GM23338 (cell line): ENCODE measurements at regions not wholly inside any gene's neighbourhood (a gene's known extent, or its start where the extent isn't known, plus 50 kb on each side); places are given as distances from the start of the nearest gene placed in this dataset.

Experiments
- ATAC-seq: fragments of 200-7000 bp; cut with Tn5 transposase; 3 replicates; pipeline ENCODE4 v1.9.1; 2020
- DNase-seq: peaks from one replicate; pipeline ENCODE4 v3.0.0-alpha.2; 2015; ENCODE audit warnings: low spot score
- H2AFZ ChIP-seq: fragments of 200-600 bp; sonication (generic); 2 replicates; pipeline ENCODE4 v1.8.0; 2016; ENCODE audit warnings: antibody characterized with exemption, mild to moderate bottlenecking, moderate library complexity
- H3F3A ChIP-seq: fragments of 200-600 bp; sonication (generic); replicated peaks from 2 replicates; pipeline ENCODE4 v1.8.0; 2017; ENCODE audit warnings: antibody characterized with exemption, mixed run types, low read depth
- H3K27ac ChIP-seq: fragments of 200-600 bp; sonication (generic); 2 replicates; pipeline ENCODE4 v1.6.1; 2016; ENCODE audit warnings: low read depth
- H3K27me3 ChIP-seq: fragments of 200-600 bp; sonication (generic); 2 replicates; pipeline ENCODE4 v1.8.0; 2016; ENCODE audit warnings: mild to moderate bottlenecking, mixed run types, moderate library complexity; ENCODE audit not compliant: insufficient read depth
- H3K36me3 ChIP-seq: fragments of 200-600 bp; sonication (generic); 2 replicates; pipeline ENCODE4 v1.8.0; 2016; ENCODE audit warnings: mild to moderate bottlenecking; ENCODE audit not compliant: insufficient read depth
- H3K4me1 ChIP-seq: fragments of 200-600 bp; sonication (generic); 2 replicates; pipeline ENCODE4 v1.8.0; 2016; ENCODE audit warnings: mild to moderate bottlenecking, moderate library complexity; ENCODE audit not compliant: insufficient read depth
- H3K4me2 ChIP-seq: fragments of 200-600 bp; sonication (generic); 2 replicates; pipeline ENCODE4 v1.7.1; 2017; ENCODE audit warnings: mixed run types
- H3K4me3 ChIP-seq: fragments of 200-600 bp; sonication (generic); 2 replicates; pipeline ENCODE4 v1.6.1; 2016; ENCODE audit warnings: mixed run types
- H3K79me2 ChIP-seq: fragments of 200-600 bp; sonication (generic); replicated peaks from 2 replicates; pipeline ENCODE4 v1.8.0; 2017; ENCODE audit warnings: mild to moderate bottlenecking; ENCODE audit not compliant: insufficient read depth
- H3K9me2 ChIP-seq: fragments of 200-600 bp; sonication (generic); 2 replicates; pipeline ENCODE4 v1.8.0; 2017; ENCODE audit not compliant: insufficient read depth
- H4K20me1 ChIP-seq: fragments of 200-600 bp; sonication (generic); replicated peaks from 2 replicates; pipeline ENCODE4 v1.8.0; 2017; ENCODE audit warnings: mild to moderate bottlenecking; ENCODE audit not compliant: insufficient read depth
- H3K27ac Mint-ChIP-seq: 2 replicates; pipeline ENCODE4 v1.8.0; 2020; ENCODE audit warnings: inconsistent platforms, mild to moderate bottlenecking, moderate library complexity, mixed read lengths
- H3K27me3 Mint-ChIP-seq: 3 replicates; pipeline ENCODE4 v1.8.0; 2022; ENCODE audit warnings: low read depth, mild to moderate bottlenecking, moderate library complexity, mixed read lengths, inconsistent platforms; ENCODE audit not compliant: insufficient read depth, poor library complexity
- H3K36me3 Mint-ChIP-seq: 3 replicates; pipeline ENCODE4 v1.8.0; 2021; ENCODE audit warnings: low read depth, mild to moderate bottlenecking, inconsistent platforms, moderate library complexity, mixed read lengths
- H3K4me1 Mint-ChIP-seq: 3 replicates; pipeline ENCODE4 v1.8.0; 2020; ENCODE audit warnings: mild to moderate bottlenecking, inconsistent platforms, mixed read lengths
- H3K4me3 Mint-ChIP-seq: 3 replicates; pipeline ENCODE4 v1.8.0; 2021; ENCODE audit warnings: moderate library complexity, mild to moderate bottlenecking, inconsistent platforms, mixed read lengths
- H3K9me3 Mint-ChIP-seq: 3 replicates; pipeline ENCODE4 v1.8.0; 2020; ENCODE audit warnings: moderate library complexity, mild to moderate bottlenecking, inconsistent platforms, mixed read lengths
- CREB1 ChIP-seq: fragments of 250-450 bp; sonication (Bioruptor Pico); IDR thresholded peaks from 2 replicates; pipeline ENCODE4 v1.5.0; 2020; ENCODE audit warnings: low read depth, mild to moderate bottlenecking, moderate library complexity
- CTCF ChIP-seq, 2 experiments: fragments of 200-600 bp in 1 of 2; sonication (generic) in 1 of 2; conservative IDR thresholded peaks; 2 replicates each; pipeline versions ENCODE4 v1.5.1 to v1.6.1; 2016 to 2017; ENCODE audit warnings: antibody characterized with exemption in 2 of 2, low read depth in 2 of 2, mild to moderate bottlenecking in 2 of 2, moderate library complexity in 1 of 2
- EZH2 ChIP-seq: fragments of 200-600 bp; sonication (generic); IDR thresholded peaks from one replicate; pipeline ENCODE4 v1.8.0; 2017; ENCODE audit warnings: antibody characterized with exemption, mild to moderate bottlenecking, low read depth; ENCODE audit not compliant: unreplicated experiment
- EZH2phosphoT487 ChIP-seq: fragments of 200-600 bp; sonication (generic); IDR thresholded peaks from one replicate; pipeline ENCODE4 v1.8.1; 2018; ENCODE audit warnings: antibody characterized with exemption; ENCODE audit not compliant: unreplicated experiment
- JUNB ChIP-seq: IDR thresholded peaks from one replicate; pipeline ENCODE4 v1.6.1; 2016; ENCODE audit warnings: antibody characterized with exemption; ENCODE audit not compliant: unreplicated experiment
- NANOG ChIP-seq: IDR thresholded peaks from 2 replicates; pipeline ENCODE4 v1.6.1; 2016; ENCODE audit warnings: antibody characterized with exemption, borderline replicate concordance
- STAT1 ChIP-seq: IDR thresholded peaks from one replicate; pipeline ENCODE4 v1.6.1; 2016; ENCODE audit warnings: antibody characterized with exemption; ENCODE audit not compliant: unreplicated experiment
- ZNF114 ChIP-seq: fragments of 250-450 bp; sonication (Bioruptor Pico); IDR thresholded peaks from 2 replicates; pipeline ENCODE4 v1.5.0; 2020; ENCODE audit warnings: mild to moderate bottlenecking, moderate library complexity
- ZNF331 ChIP-seq: fragments of 250-450 bp; sonication (Bioruptor Pico); IDR thresholded peaks from 2 replicates; pipeline ENCODE4 v1.5.0; 2020; ENCODE audit warnings: low read depth, mild to moderate bottlenecking, moderate library complexity
- TF ChIP-seq, protein P1 (sequence below): IDR thresholded peaks from 2 replicates; pipeline ENCODE4 v1.6.1; 2016; ENCODE audit warnings: antibody characterized with exemption
- TF ChIP-seq, protein P2 (sequence below): IDR thresholded peaks from one replicate; pipeline ENCODE4 v1.6.1; 2018; ENCODE audit warnings: antibody characterized with exemption; ENCODE audit not compliant: unreplicated experiment
- TF ChIP-seq, protein P3 (sequence below): fragments of 250-450 bp; sonication (Bioruptor Pico); IDR thresholded peaks from 2 replicates; pipeline ENCODE4 v1.5.0; 2020; ENCODE audit warnings: mild to moderate bottlenecking, moderate library complexity

DNA sequence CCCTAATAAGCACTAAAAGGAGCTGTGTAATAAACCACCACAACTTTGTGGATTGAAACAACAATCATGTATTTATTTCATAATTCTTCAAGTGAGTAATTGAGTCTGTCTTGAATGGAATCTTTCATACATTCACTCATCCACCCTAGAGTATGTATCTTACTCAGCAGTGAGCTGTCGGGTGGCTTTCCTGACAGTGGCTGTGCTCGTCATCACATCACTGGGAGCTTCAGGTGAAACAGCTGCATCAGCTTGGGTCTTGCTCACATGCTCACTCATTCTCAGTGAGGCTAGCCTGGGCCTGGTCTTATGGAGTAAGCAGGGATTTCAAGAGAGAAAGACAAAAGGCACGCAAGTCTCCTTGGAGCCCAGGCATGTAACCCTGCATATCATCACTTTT lies 271.4 kb downstream of the POM121L12 start (continued):
- TF ChIP-seq, protein P1, sequence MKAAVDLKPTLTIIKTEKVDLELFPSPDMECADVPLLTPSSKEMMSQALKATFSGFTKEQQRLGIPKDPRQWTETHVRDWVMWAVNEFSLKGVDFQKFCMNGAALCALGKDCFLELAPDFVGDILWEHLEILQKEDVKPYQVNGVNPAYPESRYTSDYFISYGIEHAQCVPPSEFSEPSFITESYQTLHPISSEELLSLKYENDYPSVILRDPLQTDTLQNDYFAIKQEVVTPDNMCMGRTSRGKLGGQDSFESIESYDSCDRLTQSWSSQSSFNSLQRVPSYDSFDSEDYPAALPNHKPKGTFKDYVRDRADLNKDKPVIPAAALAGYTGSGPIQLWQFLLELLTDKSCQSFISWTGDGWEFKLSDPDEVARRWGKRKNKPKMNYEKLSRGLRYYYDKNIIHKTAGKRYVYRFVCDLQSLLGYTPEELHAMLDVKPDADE: no peak
- TF ChIP-seq STAT1 (no peak), EZH2phosphoT487 (no peak), CREB1 (CRISPR knock-in tag) (no peak)

DNA sequence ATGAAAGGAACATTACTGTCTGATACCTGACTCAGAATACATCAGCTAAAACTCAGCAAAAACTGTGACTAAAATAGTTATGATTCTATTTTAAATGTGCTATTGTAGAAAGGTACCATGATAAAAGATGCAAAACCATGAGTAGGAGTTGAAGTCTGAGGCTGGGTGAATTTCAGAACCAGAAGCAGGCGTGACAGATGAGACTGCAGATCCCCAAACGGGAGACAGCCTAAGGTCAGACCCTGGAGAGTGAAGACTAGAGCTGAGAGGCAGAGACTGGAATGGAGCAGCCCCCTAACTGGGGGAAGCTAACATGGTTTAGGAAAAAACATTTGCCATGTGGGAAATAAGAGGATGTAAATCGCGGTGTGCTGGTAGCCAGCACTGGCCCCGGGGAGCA lies 275.8 kb downstream of the POM121L12 start:
- H3K36me3 ChIP-seq: no peaks in the 10 kb centered on the region
- H3F3A ChIP-seq: no peaks in the 10 kb centered on the region
- TF ChIP-seq CTCF (conservative IDR thresholded peaks at IDR 0.05; ENCODE audit: low read depth in 2 of 2): no peak
- TF ChIP-seq, protein P2, sequence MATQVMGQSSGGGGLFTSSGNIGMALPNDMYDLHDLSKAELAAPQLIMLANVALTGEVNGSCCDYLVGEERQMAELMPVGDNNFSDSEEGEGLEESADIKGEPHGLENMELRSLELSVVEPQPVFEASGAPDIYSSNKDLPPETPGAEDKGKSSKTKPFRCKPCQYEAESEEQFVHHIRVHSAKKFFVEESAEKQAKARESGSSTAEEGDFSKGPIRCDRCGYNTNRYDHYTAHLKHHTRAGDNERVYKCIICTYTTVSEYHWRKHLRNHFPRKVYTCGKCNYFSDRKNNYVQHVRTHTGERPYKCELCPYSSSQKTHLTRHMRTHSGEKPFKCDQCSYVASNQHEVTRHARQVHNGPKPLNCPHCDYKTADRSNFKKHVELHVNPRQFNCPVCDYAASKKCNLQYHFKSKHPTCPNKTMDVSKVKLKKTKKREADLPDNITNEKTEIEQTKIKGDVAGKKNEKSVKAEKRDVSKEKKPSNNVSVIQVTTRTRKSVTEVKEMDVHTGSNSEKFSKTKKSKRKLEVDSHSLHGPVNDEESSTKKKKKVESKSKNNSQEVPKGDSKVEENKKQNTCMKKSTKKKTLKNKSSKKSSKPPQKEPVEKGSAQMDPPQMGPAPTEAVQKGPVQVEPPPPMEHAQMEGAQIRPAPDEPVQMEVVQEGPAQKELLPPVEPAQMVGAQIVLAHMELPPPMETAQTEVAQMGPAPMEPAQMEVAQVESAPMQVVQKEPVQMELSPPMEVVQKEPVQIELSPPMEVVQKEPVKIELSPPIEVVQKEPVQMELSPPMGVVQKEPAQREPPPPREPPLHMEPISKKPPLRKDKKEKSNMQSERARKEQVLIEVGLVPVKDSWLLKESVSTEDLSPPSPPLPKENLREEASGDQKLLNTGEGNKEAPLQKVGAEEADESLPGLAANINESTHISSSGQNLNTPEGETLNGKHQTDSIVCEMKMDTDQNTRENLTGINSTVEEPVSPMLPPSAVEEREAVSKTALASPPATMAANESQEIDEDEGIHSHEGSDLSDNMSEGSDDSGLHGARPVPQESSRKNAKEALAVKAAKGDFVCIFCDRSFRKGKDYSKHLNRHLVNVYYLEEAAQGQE: no peak
- TF ChIP-seq JUNB: no peak
- no peak for TF ChIP-seq EZH2
- TF ChIP-seq NANOG: no peak
- no peak for TF ChIP-seq ZNF331 (CRISPR knock-in tag)
- no peak for TF ChIP-seq ZNF114 (CRISPR knock-in tag)
- TF ChIP-seq EZH2phosphoT487: no peak
- TF ChIP-seq CREB1 (CRISPR knock-in tag): no peak
- TF ChIP-seq STAT1: no peak
- TF ChIP-seq, protein P3, sequence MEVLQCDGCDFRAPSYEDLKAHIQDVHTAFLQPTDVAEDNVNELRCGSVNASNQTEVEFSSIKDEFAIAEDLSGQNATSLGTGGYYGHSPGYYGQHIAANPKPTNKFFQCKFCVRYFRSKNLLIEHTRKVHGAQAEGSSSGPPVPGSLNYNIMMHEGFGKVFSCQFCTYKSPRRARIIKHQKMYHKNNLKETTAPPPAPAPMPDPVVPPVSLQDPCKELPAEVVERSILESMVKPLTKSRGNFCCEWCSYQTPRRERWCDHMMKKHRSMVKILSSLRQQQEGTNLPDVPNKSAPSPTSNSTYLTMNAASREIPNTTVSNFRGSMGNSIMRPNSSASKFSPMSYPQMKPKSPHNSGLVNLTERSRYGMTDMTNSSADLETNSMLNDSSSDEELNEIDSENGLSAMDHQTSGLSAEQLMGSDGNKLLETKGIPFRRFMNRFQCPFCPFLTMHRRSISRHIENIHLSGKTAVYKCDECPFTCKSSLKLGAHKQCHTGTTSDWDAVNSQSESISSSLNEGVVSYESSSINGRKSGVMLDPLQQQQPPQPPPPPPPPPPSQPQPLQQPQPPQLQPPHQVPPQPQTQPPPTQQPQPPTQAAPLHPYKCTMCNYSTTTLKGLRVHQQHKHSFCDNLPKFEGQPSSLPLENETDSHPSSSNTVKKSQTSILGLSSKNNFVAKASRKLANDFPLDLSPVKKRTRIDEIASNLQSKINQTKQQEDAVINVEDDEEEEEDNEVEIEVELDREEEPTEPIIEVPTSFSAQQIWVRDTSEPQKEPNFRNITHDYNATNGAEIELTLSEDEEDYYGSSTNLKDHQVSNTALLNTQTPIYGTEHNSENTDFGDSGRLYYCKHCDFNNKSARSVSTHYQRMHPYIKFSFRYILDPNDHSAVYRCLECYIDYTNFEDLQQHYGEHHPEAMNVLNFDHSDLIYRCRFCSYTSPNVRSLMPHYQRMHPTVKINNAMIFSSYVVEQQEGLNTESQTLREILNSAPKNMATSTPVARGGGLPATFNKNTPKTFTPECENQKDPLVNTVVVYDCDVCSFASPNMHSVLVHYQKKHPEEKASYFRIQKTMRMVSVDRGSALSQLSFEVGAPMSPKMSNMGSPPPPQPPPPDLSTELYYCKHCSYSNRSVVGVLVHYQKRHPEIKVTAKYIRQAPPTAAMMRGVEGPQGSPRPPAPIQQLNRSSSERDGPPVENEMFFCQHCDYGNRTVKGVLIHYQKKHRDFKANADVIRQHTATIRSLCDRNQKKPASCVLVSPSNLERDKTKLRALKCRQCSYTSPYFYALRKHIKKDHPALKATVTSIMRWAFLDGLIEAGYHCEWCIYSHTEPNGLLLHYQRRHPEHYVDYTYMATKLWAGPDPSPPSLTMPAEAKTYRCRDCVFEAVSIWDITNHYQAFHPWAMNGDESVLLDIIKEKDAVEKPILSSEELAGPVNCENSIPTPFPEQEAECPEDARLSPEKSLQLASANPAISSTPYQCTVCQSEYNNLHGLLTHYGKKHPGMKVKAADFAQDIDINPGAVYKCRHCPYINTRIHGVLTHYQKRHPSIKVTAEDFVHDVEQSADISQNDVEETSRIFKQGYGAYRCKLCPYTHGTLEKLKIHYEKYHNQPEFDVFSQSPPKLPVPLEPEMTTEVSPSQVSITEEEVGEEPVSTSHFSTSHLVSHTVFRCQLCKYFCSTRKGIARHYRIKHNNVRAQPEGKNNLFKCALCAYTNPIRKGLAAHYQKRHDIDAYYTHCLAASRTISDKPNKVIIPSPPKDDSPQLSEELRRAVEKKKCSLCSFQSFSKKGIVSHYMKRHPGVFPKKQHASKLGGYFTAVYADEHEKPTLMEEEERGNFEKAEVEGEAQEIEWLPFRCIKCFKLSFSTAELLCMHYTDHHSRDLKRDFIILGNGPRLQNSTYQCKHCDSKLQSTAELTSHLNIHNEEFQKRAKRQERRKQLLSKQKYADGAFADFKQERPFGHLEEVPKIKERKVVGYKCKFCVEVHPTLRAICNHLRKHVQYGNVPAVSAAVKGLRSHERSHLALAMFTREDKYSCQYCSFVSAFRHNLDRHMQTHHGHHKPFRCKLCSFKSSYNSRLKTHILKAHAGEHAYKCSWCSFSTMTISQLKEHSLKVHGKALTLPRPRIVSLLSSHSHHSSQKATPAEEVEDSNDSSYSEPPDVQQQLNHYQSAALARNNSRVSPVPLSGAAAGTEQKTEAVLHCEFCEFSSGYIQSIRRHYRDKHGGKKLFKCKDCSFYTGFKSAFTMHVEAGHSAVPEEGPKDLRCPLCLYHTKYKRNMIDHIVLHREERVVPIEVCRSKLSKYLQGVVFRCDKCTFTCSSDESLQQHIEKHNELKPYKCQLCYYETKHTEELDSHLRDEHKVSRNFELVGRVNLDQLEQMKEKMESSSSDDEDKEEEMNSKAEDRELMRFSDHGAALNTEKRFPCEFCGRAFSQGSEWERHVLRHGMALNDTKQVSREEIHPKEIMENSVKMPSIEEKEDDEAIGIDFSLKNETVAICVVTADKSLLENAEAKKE: no peak

More for the DNA sequence above, 275.8 kb downstream of the POM121L12 start:
- no peaks in the 10 kb centered on the region for H3K27me3 ChIP-seq
- H3K36me3 Mint-ChIP-seq: no peaks in the 10 kb centered on the region
- peak overlapping the region; percentile 9; the same call in 1 of the 2 replicates for H2AFZ ChIP-seq
- DNase-seq: no peak
- H3K9me2 ChIP-seq: peaks cover 15% of the 10 kb centered on the region
- no peaks in the 10 kb centered on the region for H3K4me1 Mint-ChIP-seq
- peak overlapping the region; percentile 59; the same call in 1 of the 2 replicates for H3K27ac Mint-ChIP-seq
- H3K9me3 Mint-ChIP-seq: no peaks in the 10 kb centered on the region
- H3K79me2 ChIP-seq: no peaks in the 10 kb centered on the region
- H3K27ac ChIP-seq: no peak overlapping the region
- ATAC-seq: no peak
- H3K4me2 ChIP-seq: no peak overlapping the region
- no peak overlapping the region for H3K4me3 Mint-ChIP-seq
- H3K4me1 ChIP-seq: no peaks in the 10 kb centered on the region
- H3K4me3 ChIP-seq: no peak overlapping the region
- H3K27me3 Mint-ChIP-seq: no peaks in the 10 kb centered on the region
- no peaks in the 10 kb centered on the region for H4K20me1 ChIP-seq
